GM12878 (cell line): ENCODE measurements at regions not wholly inside any gene's neighbourhood (a gene's known extent, or its start where the extent isn't known, plus 50 kb on each side); places are given as distances from the start of the nearest gene placed in this dataset.

Experiments
- ATAC-seq: fragments of 200-7000 bp; cut with Tn5 transposase; 3 replicates; pipeline ENCODE4 v1.9.1; 2020; ENCODE audit warnings: mild to moderate bottlenecking, moderate library complexity
- BruUV-seq: library from RNA; stranded (reverse); fragments of 400-500 nt; replicated peaks from 2 replicates; lab custom pipeline; 2021; lab: Mats Ljungman, UMichigan
- CTCF ChIA-PET: fragments of 300-600 bp; sonication (Branson Sonifier 250); formaldehyde crosslinking; extraction: SDS; loops from one replicate; lab custom pipeline; 2021; ENCODE audit warnings: inconsistent platforms; lab: Yijun Ruan, JAX
- POLR2A ChIA-PET: fragments of 350-600 bp; formaldehyde crosslinking; extraction: SDS; loops from one replicate; lab custom pipeline; 2021; ENCODE audit warnings: inconsistent platforms; lab: Charles Lee
- RAD21 ChIA-PET: fragments of 300-600 bp; sonication (Branson Sonifier 250); formaldehyde crosslinking; loops from one replicate; lab custom pipeline; 2023; ENCODE audit warnings: antibody characterized with exemption; ENCODE audit not compliant: unreplicated experiment; lab: Charles Lee
- SMC1A ChIA-PET: fragments of 300-600 bp; sonication (Branson Sonifier 250); formaldehyde crosslinking; loops from one replicate; lab custom pipeline; 2023; ENCODE audit not compliant: unreplicated experiment, uncharacterized antibody; lab: Charles Lee
- DNase-seq: peaks from one replicate; pipeline ENCODE4 v3.0.0-alpha.2; 2011; ENCODE audit warnings: low read depth, low spot score
- FAIRE-seq: peaks from 3 replicates; lab custom pipeline; 2011; peaks lifted over from hg19 to GRCh38; lab: Jason Lieb, UNC
- H2AFZ ChIP-seq: 2 replicates; pipeline ENCODE4 v1.6.0; 2011; ENCODE audit warnings: low read depth, low read length, control low read depth; ENCODE audit not compliant: control insufficient read depth
- H3K27ac ChIP-seq: 2 replicates; pipeline ENCODE4 v1.5.1; 2011; ENCODE audit warnings: control low read depth; ENCODE audit not compliant: control insufficient read depth, insufficient read depth
- H3K27me3 ChIP-seq, 2 experiments: replicated peaks in 1 of 2; 2 replicates each; pipeline versions ENCODE4 v1.6.0 to v1.6.1; 2011; ENCODE audit warnings: low read length in 1 of 2; ENCODE audit not compliant: control insufficient read depth in 2 of 2, insufficient read depth in 2 of 2
- H3K36me3 ChIP-seq, 2 experiments: 2 replicates each; pipeline ENCODE4 v1.5.1; 2011; ENCODE audit warnings: low read length in 1 of 2; ENCODE audit not compliant: control insufficient read depth in 2 of 2, insufficient read depth in 2 of 2
- H3K4me1 ChIP-seq: 2 replicates; pipeline ENCODE4 v1.6.1; 2011; ENCODE audit warnings: mild to moderate bottlenecking, low read length, moderate library complexity, mixed read lengths; ENCODE audit not compliant: control insufficient read depth, insufficient read depth
- H3K4me2 ChIP-seq: 2 replicates; pipeline ENCODE4 v1.6.0; 2011; ENCODE audit warnings: control low read depth; ENCODE audit not compliant: control insufficient read depth, insufficient read depth
- H3K4me3 ChIP-seq: fragments of 200-600 bp; sonication (generic); 2 replicates; pipeline ENCODE4 v1.5.1; 2016
- H3K79me2 ChIP-seq: 2 replicates; pipeline ENCODE4 v1.6.0; 2011; ENCODE audit warnings: low read length; ENCODE audit not compliant: control insufficient read depth, insufficient read depth
- H3K9ac ChIP-seq: 2 replicates; pipeline ENCODE4 v1.8.0; 2011; ENCODE audit warnings: low read length, control low read depth, mixed read lengths; ENCODE audit not compliant: control insufficient read depth, insufficient read depth
- H3K9me3 ChIP-seq: replicated peaks from 3 replicates; pipeline ENCODE4 v1.5.1; 2011; ENCODE audit warnings: mild to moderate bottlenecking, low read length; ENCODE audit not compliant: control insufficient read depth, insufficient read depth
- H4K20me1 ChIP-seq: 2 replicates; pipeline ENCODE4 v1.6.0; 2011; ENCODE audit not compliant: control insufficient read depth, insufficient read depth
- BCL3 ChIP-seq: IDR thresholded peaks from 2 replicates; pipeline ENCODE4 v1.6.1; 2011; ENCODE audit warnings: borderline replicate concordance, low read depth, mild to moderate bottlenecking, moderate library complexity, low read length; ENCODE audit not compliant: insufficient read depth, poor library complexity, severe bottlenecking
- CBFB ChIP-seq: IDR thresholded peaks from 2 replicates; pipeline ENCODE4 v1.6.1; 2016; ENCODE audit warnings: antibody characterized with exemption, low read depth
- CBX5 ChIP-seq: sonication (generic); IDR thresholded peaks from 2 replicates; pipeline ENCODE4 v1.6.1; 2016; ENCODE audit warnings: low read depth, moderate library complexity, mild to moderate bottlenecking, inconsistent platforms
- CREM ChIP-seq: IDR thresholded peaks from 2 replicates; pipeline ENCODE4 v1.6.1; 2014; ENCODE audit warnings: antibody characterized with exemption, low read depth
- CTCF ChIP-seq, 3 experiments: IDR thresholded peaks in 2 of 3; conservative IDR thresholded peaks in 1 of 3; 2 replicates each; pipeline ENCODE4 v1.5.1; 2011; ENCODE audit warnings: low read depth in 3 of 3, low read length in 3 of 3, mild to moderate bottlenecking in 3 of 3, control low read depth in 2 of 3, moderate library complexity in 2 of 3, inconsistent platforms in 1 of 3, mixed read lengths in 1 of 3; ENCODE audit not compliant: control insufficient read depth in 2 of 3, insufficient read depth in 1 of 3; ENCODE audit errors: extremely low read depth in 1 of 3
- DPF2 ChIP-seq: fragments of 450-650 bp; IDR thresholded peaks from 2 replicates; pipeline ENCODE4 v1.6.1; 2017; ENCODE audit warnings: mild to moderate bottlenecking
- EP300 ChIP-seq, 2 experiments: fragments of 150-350 bp in 1 of 2; IDR thresholded peaks; 2 replicates each; pipeline ENCODE4 v1.6.1; 2011 to 2012; ENCODE audit warnings: low read depth in 2 of 2, low read length in 2 of 2, borderline replicate concordance in 1 of 2, improper control_type of control experiment in 1 of 2, inconsistent platforms in 1 of 2; ENCODE audit not compliant: control insufficient read depth in 1 of 2
- HCFC1 ChIP-seq: fragments of 150-350 bp; IDR thresholded peaks from 2 replicates; pipeline ENCODE4 v1.6.1; 2014; ENCODE audit warnings: low read length
- MTA2 ChIP-seq: fragments of 450-650 bp; IDR thresholded peaks from 2 replicates; pipeline ENCODE4 v1.6.1; 2016; ENCODE audit warnings: low read depth, mild to moderate bottlenecking, moderate library complexity
- NRF1 ChIP-seq: conservative IDR thresholded peaks from 2 replicates; pipeline ENCODE4 v1.6.1; 2011; ENCODE audit warnings: mild to moderate bottlenecking, low read depth, low read length, improper control_type of control experiment
- YY1 ChIP-seq: IDR thresholded peaks from 2 replicates; pipeline ENCODE4 v1.6.1; 2011; ENCODE audit warnings: low read depth, mild to moderate bottlenecking, low read length
- ZNF622 ChIP-seq: fragments of 450-650 bp; IDR thresholded peaks from 2 replicates; pipeline ENCODE4 v1.6.1; 2017; ENCODE audit warnings: mild to moderate bottlenecking, inconsistent platforms
- WGBS: methylation state at CpG from one replicate; pipeline ENCODE4 v1.1.6; 2016; ENCODE audit warnings: low lambda C conversion rate; ENCODE audit not compliant: insufficient replicate concordance, insufficient coverage; ENCODE audit errors: missing lambda C conversion rate; 5-methylcytosine and 5-hydroxymethylcytosine counted together
- in situ Hi-C: fragments of 300-500 bp; cut with MboI; formaldehyde crosslinking; loops from 9 replicates; pipeline ENCODE4 v1.14.3; 2018; ENCODE audit warnings: mixed read lengths
- intact Hi-C: fragments of 100-400 bp; cut with micrococcal nuclease; formaldehyde crosslinking; loops from one replicate; pipeline ENCODE4 v1.14.2; 2022; ENCODE audit not compliant: unreplicated experiment
- TF ChIP-seq, protein P1 (sequence below): IDR thresholded peaks from 2 replicates; pipeline ENCODE4 v1.6.1; 2012; ENCODE audit warnings: mild to moderate bottlenecking, low read depth, low read length

- TF ChIP-seq ZNF622: no peak
- TF ChIP-seq CTCF (IDR thresholded peaks at IDR 0.05 in 2 of 3, conservative IDR thresholded peaks at IDR 0.05 in 1 of 3; ENCODE audit: control insufficient read depth in 2 of 3, extremely low read depth in 1 of 3, insufficient read depth in 1 of 3, low read depth in 3 of 3, low read length in 3 of 3): no peak
- TF ChIP-seq NRF1: no peak
These were observed 56.6 kb downstream of the MAFB start (continued) for GRCh38 chr20:40632346-40632976.

DNA sequence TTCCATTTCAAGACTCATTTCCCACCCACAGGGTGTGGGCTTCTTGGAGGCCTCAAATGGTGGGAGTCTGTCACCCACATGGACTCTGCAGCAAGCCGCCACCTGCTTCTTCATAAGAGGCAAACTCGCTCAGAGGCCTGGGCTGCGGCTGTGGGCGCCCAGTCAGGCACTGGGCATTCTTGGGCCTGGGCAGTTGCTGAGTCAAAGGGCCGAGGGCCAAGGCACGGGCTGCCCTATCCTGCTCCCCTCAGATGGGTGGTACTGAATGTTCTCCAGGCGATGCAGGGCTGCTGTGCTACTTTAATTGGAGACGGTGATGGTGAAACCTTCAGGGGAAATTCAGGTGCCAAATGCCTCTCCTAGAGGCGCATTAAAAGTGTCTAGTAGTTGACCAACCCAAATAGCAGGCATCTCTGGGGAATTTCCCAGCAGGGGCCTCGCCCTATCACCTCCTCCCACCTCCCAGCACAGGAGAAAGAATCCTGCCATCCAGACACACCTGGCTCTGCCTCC is 57.9 kb downstream of the MAFB start:
- RAD21 ChIA-PET: no interaction called here
- H3K9ac ChIP-seq: no peak overlapping the region
- no TSS peak for BruUV-seq
- SMC1A ChIA-PET: no interaction called here
- no peak for FAIRE-seq
- H3K4me1 ChIP-seq: no peaks in the 10 kb centered on the region
- no peak overlapping the region for H3K27ac ChIP-seq
- H3K4me3 ChIP-seq: no peak overlapping the region
- H3K9me3 ChIP-seq: no peaks in the 10 kb centered on the region
- H3K79me2 ChIP-seq: no peaks in the 10 kb centered on the region
- TF ChIP-seq DPF2 (no peak), CBX5 (no peak), CREM (no peak), MTA2 (no peak), NRF1 (no peak), HCFC1 (no peak), BCL3 (no peak), EP300 (IDR thresholded peaks at IDR 0.05; ENCODE audit: borderline replicate concordance in 1 of 2, control insufficient read depth in 1 of 2, low read depth in 2 of 2, low read length in 2 of 2) (no peak), CBFB (no peak), YY1 (no peak)
- TF ChIP-seq, protein P1, sequence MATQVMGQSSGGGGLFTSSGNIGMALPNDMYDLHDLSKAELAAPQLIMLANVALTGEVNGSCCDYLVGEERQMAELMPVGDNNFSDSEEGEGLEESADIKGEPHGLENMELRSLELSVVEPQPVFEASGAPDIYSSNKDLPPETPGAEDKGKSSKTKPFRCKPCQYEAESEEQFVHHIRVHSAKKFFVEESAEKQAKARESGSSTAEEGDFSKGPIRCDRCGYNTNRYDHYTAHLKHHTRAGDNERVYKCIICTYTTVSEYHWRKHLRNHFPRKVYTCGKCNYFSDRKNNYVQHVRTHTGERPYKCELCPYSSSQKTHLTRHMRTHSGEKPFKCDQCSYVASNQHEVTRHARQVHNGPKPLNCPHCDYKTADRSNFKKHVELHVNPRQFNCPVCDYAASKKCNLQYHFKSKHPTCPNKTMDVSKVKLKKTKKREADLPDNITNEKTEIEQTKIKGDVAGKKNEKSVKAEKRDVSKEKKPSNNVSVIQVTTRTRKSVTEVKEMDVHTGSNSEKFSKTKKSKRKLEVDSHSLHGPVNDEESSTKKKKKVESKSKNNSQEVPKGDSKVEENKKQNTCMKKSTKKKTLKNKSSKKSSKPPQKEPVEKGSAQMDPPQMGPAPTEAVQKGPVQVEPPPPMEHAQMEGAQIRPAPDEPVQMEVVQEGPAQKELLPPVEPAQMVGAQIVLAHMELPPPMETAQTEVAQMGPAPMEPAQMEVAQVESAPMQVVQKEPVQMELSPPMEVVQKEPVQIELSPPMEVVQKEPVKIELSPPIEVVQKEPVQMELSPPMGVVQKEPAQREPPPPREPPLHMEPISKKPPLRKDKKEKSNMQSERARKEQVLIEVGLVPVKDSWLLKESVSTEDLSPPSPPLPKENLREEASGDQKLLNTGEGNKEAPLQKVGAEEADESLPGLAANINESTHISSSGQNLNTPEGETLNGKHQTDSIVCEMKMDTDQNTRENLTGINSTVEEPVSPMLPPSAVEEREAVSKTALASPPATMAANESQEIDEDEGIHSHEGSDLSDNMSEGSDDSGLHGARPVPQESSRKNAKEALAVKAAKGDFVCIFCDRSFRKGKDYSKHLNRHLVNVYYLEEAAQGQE: no peak
- TF ChIP-seq, all 136 proteins: peak for 0
- WGBS: 23% methylated on average over 10 of the region's 10 CpGs
- in situ Hi-C loops (no loop called here), intact Hi-C loops (no loop called here)
- Histone ChIP-seq H4K20me1 (no peaks in the 10 kb centered on the region), H3K4me2 (no peak overlapping the region), H3K36me3 (no peaks in the 10 kb centered on the region), H2AFZ (no peak overlapping the region), H3K27me3 (peaks cover 2 to 5% of the 10 kb centered on the region in 2 experiments; a peak in 2 of 4 replicates)
- ChIA-PET POLR2A (interaction anchor here (0.5 kb wide), 1 partner anchor 468 kb away, joined by 3 read pairs; no protein-coding TSS in a partner anchor), CTCF (no interaction called here)
- no peak for ATAC-seq
- DNase-seq: no peak
